Loucy (cell line): ENCODE measurements at regions not wholly inside any gene's neighbourhood (a gene's known extent, or its start where the extent isn't known, plus 50 kb on each side); places are given as distances from the start of the nearest gene placed in this dataset.

ENCODE experiments used
- H2AFZ ChIP-seq: fragments of 200-600 bp; sonication (generic); 2 replicates; pipeline ENCODE4 v1.6.0; 2016; ENCODE audit warnings: antibody characterized with exemption, mild to moderate bottlenecking, low read length, moderate library complexity
- H3F3A ChIP-seq: fragments of 200-600 bp; 2 replicates; pipeline ENCODE4 v1.6.0; 2016; ENCODE audit warnings: antibody characterized with exemption, low read depth, mild to moderate bottlenecking
- H3K27me3 ChIP-seq: fragments of 200-600 bp; sonication (generic); 2 replicates; pipeline ENCODE4 v1.6.1; 2014; ENCODE audit warnings: low read length, mild to moderate bottlenecking; ENCODE audit not compliant: insufficient read depth, poor library complexity, severe bottlenecking
- H3K36me3 ChIP-seq: fragments of 200-600 bp; sonication (generic); 2 replicates; pipeline ENCODE4 v1.6.1; 2016; ENCODE audit warnings: low read length; ENCODE audit not compliant: insufficient read depth
- H3K4me1 ChIP-seq: fragments of 200-600 bp; sonication (generic); 2 replicates; pipeline ENCODE4 v1.5.1; 2014; ENCODE audit warnings: low read length, mild to moderate bottlenecking; ENCODE audit not compliant: insufficient read depth, poor library complexity, severe bottlenecking
- H3K4me2 ChIP-seq: fragments of 200-600 bp; sonication (generic); 2 replicates; pipeline ENCODE4 v1.6.0; 2014; ENCODE audit warnings: antibody characterized with exemption, low read length, low read depth, mild to moderate bottlenecking; ENCODE audit not compliant: poor library complexity, severe bottlenecking
- H3K4me3 ChIP-seq: fragments of 200-600 bp; sonication (generic); 2 replicates; pipeline ENCODE4 v1.5.1; 2014; ENCODE audit warnings: low read length, mild to moderate bottlenecking, mixed read lengths; ENCODE audit not compliant: poor library complexity, severe bottlenecking
- H3K79me2 ChIP-seq: fragments of 200-600 bp; sonication (generic); 2 replicates; pipeline ENCODE4 v1.6.1; 2014; ENCODE audit warnings: low read length; ENCODE audit not compliant: insufficient read depth
- H3K9ac ChIP-seq: fragments of 200-600 bp; sonication (generic); 2 replicates; pipeline ENCODE4 v1.6.0; 2014; ENCODE audit warnings: mild to moderate bottlenecking, low read depth, low read length, moderate library complexity; ENCODE audit not compliant: poor library complexity, severe bottlenecking
- H3K9me2 ChIP-seq: fragments of 200-600 bp; sonication (generic); replicated peaks from 2 replicates; pipeline ENCODE4 v1.6.1; 2016; ENCODE audit warnings: low read depth, low read length, mixed read lengths
- H3K9me3 ChIP-seq: fragments of 200-600 bp; sonication (generic); 2 replicates; pipeline ENCODE4 v1.6.1; 2014; ENCODE audit warnings: mild to moderate bottlenecking, antibody characterized with exemption, low read length, low read depth; ENCODE audit not compliant: insufficient read depth
- H4K20me1 ChIP-seq: fragments of 200-600 bp; sonication (generic); 2 replicates; pipeline ENCODE4 v1.6.0; 2014; ENCODE audit warnings: antibody characterized with exemption, low read length, mild to moderate bottlenecking; ENCODE audit not compliant: insufficient read depth, poor library complexity, severe bottlenecking
- CTCF ChIP-seq: fragments of 200-600 bp; sonication (generic); conservative IDR thresholded peaks from 2 replicates; pipeline ENCODE4 v1.5.1; 2014; ENCODE audit warnings: mild to moderate bottlenecking, antibody characterized with exemption, low read length
- EZH2phosphoT487 ChIP-seq: fragments of 200-600 bp; IDR thresholded peaks from 2 replicates; pipeline ENCODE4 v1.6.1; 2018; ENCODE audit warnings: antibody characterized with exemption, mild to moderate bottlenecking, moderate library complexity, borderline replicate concordance

GRCh38 chr16:59887856-59888255 lies 1153.7 kb upstream of the GOT2 start:
- no peaks in the 10 kb centered on the region for H3K27me3 ChIP-seq
- TF ChIP-seq CTCF (no peak), EZH2phosphoT487 (no peak)
- H3F3A ChIP-seq, result no peaks in the 10 kb centered on the region
- H3K4me1 ChIP-seq, result no peaks in the 10 kb centered on the region
- no peaks in the 10 kb centered on the region for H3K79me2 ChIP-seq
- H2AFZ ChIP-seq, result no peak overlapping the region
- H3K9me3 ChIP-seq, result no peaks in the 10 kb centered on the region
- no peaks in the 10 kb centered on the region for H3K36me3 ChIP-seq
- no peaks in the 10 kb centered on the region for H4K20me1 ChIP-seq
- no peak overlapping the region for H3K9ac ChIP-seq
- no peaks in the 10 kb centered on the region for H3K9me2 ChIP-seq
- no peak overlapping the region for H3K4me2 ChIP-seq
- no peak overlapping the region for H3K4me3 ChIP-seq

GRCh38 chr16:59886021-59886420 lies 1151.9 kb upstream of the GOT2 start:
- H3K79me2 ChIP-seq, result no peaks in the 10 kb centered on the region
- no peaks in the 10 kb centered on the region for H3K4me1 ChIP-seq
- no peaks in the 10 kb centered on the region for H3K27me3 ChIP-seq
- H2AFZ ChIP-seq, result no peak overlapping the region
- no peak overlapping the region for H3K4me3 ChIP-seq
- no peak overlapping the region for H3K4me2 ChIP-seq
- no peak overlapping the region for H3K9ac ChIP-seq
- no peak for TF ChIP-seq CTCF
- no peak for TF ChIP-seq EZH2phosphoT487
- no peaks in the 10 kb centered on the region for H4K20me1 ChIP-seq
- H3F3A ChIP-seq, result no peaks in the 10 kb centered on the region
- H3K9me3 ChIP-seq, result no peaks in the 10 kb centered on the region
- H3K9me2 ChIP-seq, result no peaks in the 10 kb centered on the region
- no peaks in the 10 kb centered on the region for H3K36me3 ChIP-seq

- Histone ChIP-seq H3F3A (no peaks in the 10 kb centered on the region), H3K27me3 (no peaks in the 10 kb centered on the region)
- TF ChIP-seq CTCF (no peak), EZH2phosphoT487 (no peak)
Measured at GRCh38 chr16:59881376-59881775, 1147.3 kb upstream of the GOT2 start.

More at GRCh38 chr16:59881376-59881775, 1147.3 kb upstream of the GOT2 start:
- H3K36me3 ChIP-seq, result no peaks in the 10 kb centered on the region
- no peaks in the 10 kb centered on the region for H3K9me3 ChIP-seq
- H3K9me2 ChIP-seq, result no peaks in the 10 kb centered on the region
- no peaks in the 10 kb centered on the region for H4K20me1 ChIP-seq
- no peak overlapping the region for H2AFZ ChIP-seq
- no peaks in the 10 kb centered on the region for H3K79me2 ChIP-seq
- no peak overlapping the region for H3K9ac ChIP-seq
- H3K4me2 ChIP-seq, result no peak overlapping the region
- H3K4me3 ChIP-seq, result no peak overlapping the region
- no peaks in the 10 kb centered on the region for H3K4me1 ChIP-seq
